ENCODE measurements at regions not wholly inside any gene's neighbourhood (a gene's known extent, or its start where the extent isn't known, plus 50 kb on each side); places are given as distances from the start of the nearest gene placed in this dataset.

DNA sequence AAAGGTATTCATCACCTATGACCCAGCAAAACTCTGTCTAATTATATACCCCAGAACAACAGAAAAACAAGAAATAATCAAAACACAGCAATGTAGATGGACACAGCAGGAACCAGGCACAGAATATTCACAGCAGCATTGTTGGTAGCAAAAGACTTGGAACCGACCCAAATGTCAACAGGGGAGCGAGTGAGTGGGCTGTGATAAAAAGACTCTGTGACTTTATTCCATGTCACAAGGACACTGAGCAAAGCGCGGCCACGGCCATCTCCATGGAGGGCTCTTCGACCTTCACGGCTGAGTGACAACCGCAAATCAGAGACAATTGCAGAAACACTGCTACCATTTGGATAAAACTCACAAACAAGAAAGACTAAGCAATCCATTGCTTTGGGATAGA is 1373.1 kb downstream of the TBC1D22A start:
- Histone ChIP-seq H3K36me3 (no peaks in the 10 kb centered on the region), H3K9me3 (no peaks in the 10 kb centered on the region), H3K27ac (no peak overlapping the region), H3K27me3 (replicated peaks; ENCODE audit: insufficient read depth) (no peaks in the 10 kb centered on the region), H3K4me1 (ENCODE audit: control insufficient read depth in 1 of 2, low read depth in 2 of 2) (no peaks in the 10 kb centered on the region), H3K4me3 (no peak overlapping the region)
- no peak for TF ChIP-seq CTCF (IDR thresholded peaks at IDR 0.05)
- ATAC-seq (ENCODE audit: insufficient number of reproducible peaks, low FRiP score, low read depth): no peak
- no peak for DNase-seq (ENCODE audit: low spot score)

- no peak for DNase-seq (ENCODE audit: low spot score)
- no peak for TF ChIP-seq CTCF (IDR thresholded peaks at IDR 0.05)
- no peaks in the 10 kb centered on the region for H3K4me1 ChIP-seq (ENCODE audit: control insufficient read depth in 1 of 2, low read depth in 2 of 2)
Measured at GRCh38 chr22:48125416-48125815, 1363.0 kb downstream of the TBC1D22A start.

DNA sequence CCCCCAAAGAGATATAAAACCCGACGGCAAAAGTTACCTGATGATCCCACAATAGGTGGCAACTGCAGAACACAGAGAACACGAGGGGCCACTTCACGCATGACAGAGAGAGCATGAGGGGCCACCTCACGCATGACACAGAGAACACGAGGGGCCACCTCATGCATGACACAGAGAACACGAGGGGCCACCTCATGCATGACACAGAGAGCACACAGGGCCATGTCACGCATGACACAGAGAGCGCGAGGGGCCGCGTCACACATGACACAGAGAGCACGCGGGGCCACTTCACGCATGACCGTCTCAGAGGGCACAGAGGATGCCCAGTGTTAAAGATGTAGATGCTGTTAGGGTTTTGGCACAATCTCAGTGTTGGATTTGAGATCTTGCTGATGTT is 1359.5 kb downstream of the TBC1D22A start:
- Histone ChIP-seq H3K27me3 (replicated peaks; ENCODE audit: insufficient read depth) (no peaks in the 10 kb centered on the region), H3K4me1 (ENCODE audit: control insufficient read depth in 1 of 2, low read depth in 2 of 2) (no peaks in the 10 kb centered on the region), H3K36me3 (no peaks in the 10 kb centered on the region), H3K9me3 (no peaks in the 10 kb centered on the region), H3K27ac (no peak overlapping the region), H3K4me3 (no peak overlapping the region)
- no peak for DNase-seq (ENCODE audit: low spot score)
- no peak for TF ChIP-seq CTCF (IDR thresholded peaks at IDR 0.05)
- no peak for ATAC-seq (ENCODE audit: insufficient number of reproducible peaks, low FRiP score, low read depth)

More at GRCh38 chr22:48125416-48125815, 1363.0 kb downstream of the TBC1D22A start:
- no peak for ATAC-seq (ENCODE audit: insufficient number of reproducible peaks, low FRiP score, low read depth)
- no peaks in the 10 kb centered on the region for H3K9me3 ChIP-seq
- H3K36me3 ChIP-seq: no peaks in the 10 kb centered on the region
- H3K27ac ChIP-seq: no peak overlapping the region
- H3K4me3 ChIP-seq: no peak overlapping the region
- no peaks in the 10 kb centered on the region for H3K27me3 ChIP-seq (replicated peaks; ENCODE audit: insufficient read depth)

DNA sequence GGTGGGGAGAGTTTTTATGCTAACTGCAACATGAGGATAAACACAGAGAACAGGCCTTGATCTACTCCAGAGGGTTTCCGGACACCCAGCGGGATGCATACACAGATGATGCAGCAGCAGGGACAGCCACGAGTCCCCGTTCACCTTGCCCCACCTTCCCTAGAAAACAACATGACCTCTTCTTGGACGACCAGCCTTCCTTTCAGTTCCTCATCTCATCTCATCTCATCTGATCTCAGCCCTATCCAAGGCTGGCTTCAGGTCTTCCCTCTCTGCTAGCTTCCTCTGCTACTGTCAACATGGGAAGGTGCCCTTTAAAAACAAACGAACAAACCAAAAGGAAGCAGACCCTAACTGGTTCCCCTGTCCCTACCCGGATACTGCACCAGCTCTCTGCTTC is 1356.2 kb downstream of the TBC1D22A start:
- DNase-seq (ENCODE audit: low spot score): no peak
- no peaks in the 10 kb centered on the region for H3K27me3 ChIP-seq (replicated peaks; ENCODE audit: insufficient read depth)
- no peak for ATAC-seq (ENCODE audit: insufficient number of reproducible peaks, low FRiP score, low read depth)
- no peak for TF ChIP-seq CTCF (IDR thresholded peaks at IDR 0.05)
- H3K27ac ChIP-seq: no peak overlapping the region
- H3K4me1 ChIP-seq (ENCODE audit: control insufficient read depth in 1 of 2, low read depth in 2 of 2): no peaks in the 10 kb centered on the region
- no peaks in the 10 kb centered on the region for H3K9me3 ChIP-seq
- H3K4me3 ChIP-seq: no peak overlapping the region
- no peaks in the 10 kb centered on the region for H3K36me3 ChIP-seq

- H3K27me3 ChIP-seq (replicated peaks; ENCODE audit: insufficient read depth): no peaks in the 10 kb centered on the region
Measured at GRCh38 chr22:48116871-48117270, 1354.4 kb downstream of the TBC1D22A start.

More at GRCh38 chr22:48116871-48117270, 1354.4 kb downstream of the TBC1D22A start:
- Histone ChIP-seq H3K9me3 (no peaks in the 10 kb centered on the region), H3K27ac (no peak overlapping the region), H3K4me1 (ENCODE audit: control insufficient read depth in 1 of 2, low read depth in 2 of 2) (no peaks in the 10 kb centered on the region), H3K36me3 (no peaks in the 10 kb centered on the region), H3K4me3 (no peak overlapping the region)
- DNase-seq (ENCODE audit: low spot score) (no peak), ATAC-seq (ENCODE audit: insufficient number of reproducible peaks, low FRiP score, low read depth) (no peak)
- no peak for TF ChIP-seq CTCF (IDR thresholded peaks at IDR 0.05)
